ENCODE measurements at regions not wholly inside any gene's neighbourhood (a gene's known extent, or its start where the extent isn't known, plus 50 kb on each side); places are given as distances from the start of the nearest gene placed in this dataset.
A peak's percentile ranks its signal among the peaks of the same experiment; 100 is the strongest.

DNA sequence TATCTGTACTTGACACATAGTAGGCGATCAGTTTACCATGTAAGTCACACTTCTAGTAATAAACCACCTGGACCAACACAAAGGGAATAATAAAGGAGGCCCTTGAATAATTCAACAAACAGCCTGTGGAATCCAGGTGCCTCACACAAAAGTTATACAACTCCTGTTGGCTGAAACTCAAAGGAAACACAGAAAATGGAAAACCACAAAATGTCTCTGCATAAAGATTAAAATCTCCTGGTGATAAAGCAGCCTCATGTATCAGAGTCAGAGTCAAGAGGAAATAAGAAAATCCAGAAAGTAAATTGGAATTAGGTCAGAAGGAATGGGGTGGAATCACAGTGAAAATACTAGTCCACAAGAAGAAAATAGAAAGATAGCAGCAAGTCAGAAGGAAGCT, 592.5 kb downstream of the NPHP4 start:
- in situ Hi-C loops (cut with HindIII; ENCODE audit: low sequenced_read_pairs) = no loop called here

DNA sequence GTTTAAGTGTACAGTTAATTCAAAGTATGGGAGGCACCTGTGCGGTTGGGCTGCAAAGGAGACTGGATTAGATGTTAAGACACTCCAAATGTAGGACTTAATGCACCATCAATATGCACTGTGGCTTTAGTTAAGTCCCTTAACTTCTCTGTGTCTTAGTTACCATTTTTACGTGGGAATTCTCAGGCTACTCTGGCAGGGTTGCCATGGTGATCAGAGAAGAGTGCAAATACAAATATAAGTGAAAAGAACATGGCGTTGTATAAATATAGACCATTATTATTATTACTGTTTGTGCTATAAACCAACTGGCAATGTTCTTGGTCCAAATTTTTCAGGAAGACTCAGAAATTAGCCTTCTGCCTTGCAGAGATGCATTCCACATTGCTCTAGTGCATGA, 595.6 kb downstream of the NPHP4 start:
- DNase-seq (ENCODE audit: low spot score) = no peak
- in situ Hi-C loops (cut with HindIII; ENCODE audit: low sequenced_read_pairs) = no loop called here

More for the DNA sequence above, 592.5 kb downstream of the NPHP4 start:
- DNase-seq (ENCODE audit: low spot score) = no peak

DNA sequence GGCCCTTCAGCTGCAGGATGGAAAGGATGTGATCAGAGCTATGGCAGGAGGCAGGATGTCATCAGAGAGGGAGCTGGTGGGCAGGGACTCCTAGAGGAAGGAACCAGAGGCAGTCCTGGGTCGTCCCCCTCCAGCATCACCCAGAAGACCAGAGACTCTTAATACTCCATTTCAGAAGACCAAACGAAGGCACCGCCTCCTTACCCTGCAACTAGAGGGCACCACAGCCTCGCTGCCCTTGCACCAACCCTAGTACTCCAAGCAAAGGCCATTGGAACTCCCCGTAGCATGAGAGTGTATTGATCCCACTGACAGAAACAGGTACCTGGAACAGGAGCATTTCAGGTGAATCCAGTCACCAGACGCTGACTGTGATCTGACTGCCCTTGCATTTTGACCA, 598.1 kb downstream of the NPHP4 start:
- in situ Hi-C loops (cut with HindIII; ENCODE audit: low sequenced_read_pairs) = no loop called here

DNA sequence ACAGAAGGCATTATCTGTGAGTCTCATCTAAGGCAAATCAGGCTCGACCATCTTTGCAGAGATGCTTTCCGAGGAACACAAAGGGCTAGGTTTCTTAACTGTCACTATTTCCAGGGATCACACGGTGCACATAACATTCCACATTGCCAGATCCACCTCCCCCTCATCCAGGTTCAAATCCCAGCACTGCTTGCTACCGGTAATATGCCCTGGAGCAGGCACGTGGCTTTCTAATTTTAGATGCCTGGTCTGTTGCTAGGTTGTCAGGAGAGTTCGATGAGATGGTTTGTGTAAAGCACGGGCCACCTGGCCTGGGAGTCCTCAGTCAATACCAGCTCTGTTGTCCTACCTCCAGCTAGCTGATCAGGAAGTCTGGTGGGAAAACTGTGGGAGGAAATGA, 598.6 kb downstream of the NPHP4 start:
- in situ Hi-C loops (cut with HindIII; ENCODE audit: low sequenced_read_pairs) = no loop called here
- DNase-seq (ENCODE audit: low spot score) = no peak

More for the DNA sequence above, 598.1 kb downstream of the NPHP4 start:
- DNase-seq (ENCODE audit: low spot score) = no peak

DNA sequence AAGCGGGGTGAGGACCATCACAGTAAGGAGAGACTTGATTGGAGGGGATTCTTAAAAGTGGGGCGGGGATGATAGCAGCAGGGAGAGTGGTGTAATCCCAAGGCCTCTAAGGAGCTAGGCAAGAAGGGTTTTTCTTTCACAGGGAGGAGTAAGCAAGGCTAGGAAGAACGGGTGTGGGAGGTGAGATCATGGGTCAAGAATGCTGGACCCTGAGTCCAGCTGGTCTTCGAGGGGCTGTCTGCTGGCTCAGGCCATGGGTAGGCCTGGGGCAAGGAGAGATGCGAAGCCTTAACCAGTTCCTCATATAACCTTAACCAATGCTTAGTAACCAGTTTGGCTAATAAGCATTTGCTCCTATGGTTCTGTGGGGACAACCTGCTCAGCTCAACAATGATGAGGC, 599.1 kb downstream of the NPHP4 start:
- in situ Hi-C loops (cut with HindIII; ENCODE audit: low sequenced_read_pairs) = no loop called here
- no peak for DNase-seq (ENCODE audit: low spot score)

DNA sequence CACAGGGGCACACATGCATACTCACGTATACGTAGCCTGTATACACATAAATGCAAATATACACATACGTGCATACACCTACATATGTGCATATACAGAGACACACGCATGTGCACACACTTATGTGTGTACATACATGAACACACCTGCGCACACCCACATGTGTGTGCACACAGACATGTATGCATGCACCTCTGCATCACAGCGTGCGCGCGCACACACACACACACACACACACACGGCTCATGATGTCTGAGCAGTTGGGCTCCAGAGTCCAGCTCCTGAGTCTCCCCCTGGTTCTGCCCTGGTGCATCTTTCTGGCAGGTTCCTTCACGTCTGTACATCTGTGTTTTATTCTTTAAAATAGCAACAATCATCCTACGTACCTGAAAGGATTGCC, 600.5 kb downstream of the NPHP4 start:
- DNase-seq (ENCODE audit: low spot score) = no peak
- in situ Hi-C loops (cut with HindIII; ENCODE audit: low sequenced_read_pairs) = no loop called here

DNA sequence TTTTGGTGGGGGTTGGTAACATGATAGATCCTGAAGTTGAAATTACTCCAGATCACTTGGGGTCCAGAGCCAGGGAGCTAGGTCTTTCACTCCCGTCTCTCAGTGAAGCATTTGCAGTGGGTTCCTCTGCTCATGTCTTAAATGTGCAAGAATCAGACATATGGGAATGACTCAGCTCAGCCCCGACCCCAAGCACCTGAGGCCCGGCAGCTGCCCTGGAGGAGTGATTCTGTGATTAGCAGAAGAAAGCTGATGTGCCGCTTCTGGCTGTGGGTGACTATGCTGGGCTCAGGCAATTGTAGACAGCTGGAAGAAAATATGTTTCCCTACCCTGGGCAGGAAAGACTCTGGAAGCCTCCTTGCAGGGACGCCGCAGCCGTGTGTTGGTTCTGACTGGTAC, 601.7 kb downstream of the NPHP4 start:
- in situ Hi-C loops (cut with HindIII; ENCODE audit: low sequenced_read_pairs) = no loop called here

DNA sequence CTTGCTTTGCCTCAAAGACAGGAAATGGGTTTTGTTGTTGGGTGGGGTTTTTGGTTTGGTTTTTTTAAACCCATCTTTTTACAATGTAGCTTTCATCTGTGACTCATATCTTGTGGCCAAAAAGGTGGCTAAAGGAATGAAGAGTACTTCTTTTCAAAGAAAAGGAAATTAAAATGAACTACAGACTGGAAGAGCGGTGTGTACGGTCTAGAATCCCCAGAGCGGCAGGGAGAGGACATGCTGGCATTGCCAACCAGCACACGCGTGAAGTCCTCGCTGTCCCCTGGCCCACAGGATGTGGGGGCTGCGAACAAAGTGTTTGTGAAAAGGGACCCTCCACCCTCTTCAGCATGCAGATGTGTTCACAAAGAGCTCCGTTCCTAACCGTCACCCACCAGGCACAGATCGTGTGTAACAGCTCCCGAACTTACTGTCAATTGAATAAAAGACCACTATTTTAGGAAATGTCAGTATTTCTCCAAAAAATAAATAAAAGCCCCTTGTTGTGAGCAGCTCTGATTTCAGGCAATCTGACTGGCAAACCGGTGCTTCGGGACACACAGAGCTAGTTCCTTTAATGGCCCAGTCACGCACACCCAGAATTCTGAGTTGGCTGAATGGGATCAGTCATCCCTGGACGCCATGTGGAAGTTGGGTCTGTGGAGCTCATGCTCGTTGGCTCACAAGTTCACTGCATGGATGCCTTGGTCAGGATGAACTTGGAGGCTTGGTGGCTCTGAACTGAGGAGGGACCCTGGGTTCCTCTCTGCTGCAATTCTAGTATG, 602.9 kb downstream of the NPHP4 start:
- in situ Hi-C loops (cut with HindIII; ENCODE audit: low sequenced_read_pairs) = no loop called here
- DNase-seq (ENCODE audit: low spot score) = no peak

More for the DNA sequence above, 601.7 kb downstream of the NPHP4 start:
- no peak for DNase-seq (ENCODE audit: low spot score)

DNA sequence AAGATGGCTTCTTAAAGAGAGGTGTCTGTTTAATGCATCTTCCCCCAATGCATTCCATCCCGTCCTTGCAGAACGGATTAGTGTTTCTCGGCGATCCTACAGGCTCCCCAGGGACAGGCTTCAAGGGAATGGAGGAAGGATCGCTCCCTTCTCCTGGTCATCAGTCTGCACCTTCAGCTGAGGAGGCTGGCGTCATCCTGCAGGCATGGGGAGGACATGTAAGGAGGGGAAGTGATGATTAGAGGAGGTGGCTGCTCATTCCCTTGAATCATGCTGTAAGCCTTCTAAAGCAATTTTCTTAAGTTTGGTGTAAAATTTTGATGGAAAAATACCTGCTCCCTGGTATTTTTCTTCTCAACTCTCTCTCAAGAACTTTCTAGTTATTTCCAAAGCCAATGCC, 603.6 kb downstream of the NPHP4 start:
- in situ Hi-C loops (cut with HindIII; ENCODE audit: low sequenced_read_pairs) = no loop called here
- no peak for DNase-seq (ENCODE audit: low spot score)

DNA sequence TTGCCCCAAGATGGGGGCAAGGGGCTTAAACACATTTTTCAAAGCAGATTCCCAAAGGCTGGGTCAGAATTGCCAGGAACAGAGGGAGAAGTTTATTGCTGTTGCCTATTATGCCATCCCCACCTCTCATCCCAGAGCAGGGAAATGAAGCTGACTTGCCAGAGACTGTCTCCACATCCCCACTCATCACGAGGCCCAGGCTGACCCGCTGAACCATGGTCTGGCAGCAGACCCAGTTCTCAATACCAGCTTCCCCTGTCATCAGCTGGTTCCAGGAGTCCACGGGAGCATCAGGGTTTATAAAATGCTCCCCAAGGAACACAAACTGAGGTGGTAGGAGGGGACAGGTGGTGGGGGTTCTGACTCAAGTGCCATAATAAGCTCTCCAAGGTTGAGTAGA, 605.9 kb downstream of the NPHP4 start:
- in situ Hi-C loops (cut with HindIII; ENCODE audit: low sequenced_read_pairs) = no loop called here

DNA sequence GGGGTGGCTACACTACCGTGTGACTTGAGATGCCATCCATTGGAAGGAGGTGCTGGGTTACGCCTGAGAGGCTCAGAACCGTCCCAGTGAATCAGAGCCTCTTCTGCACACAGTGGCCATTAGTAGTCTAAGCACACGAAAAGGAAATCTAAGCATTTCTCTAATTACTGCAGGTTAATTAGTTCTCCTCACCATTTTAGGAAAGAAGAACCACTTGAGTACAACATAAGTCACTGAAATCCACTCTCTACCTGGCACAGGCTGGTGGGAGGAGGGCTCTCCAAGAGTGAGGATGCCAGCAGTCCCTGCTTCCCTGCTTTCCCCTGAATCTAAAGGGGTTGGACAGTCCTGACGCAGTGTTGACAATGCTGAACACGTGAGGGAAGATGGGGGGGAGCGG, 606.3 kb downstream of the NPHP4 start:
- no peak for DNase-seq (ENCODE audit: low spot score)
- in situ Hi-C loops (cut with HindIII; ENCODE audit: low sequenced_read_pairs) = no loop called here

More for the DNA sequence above, 605.9 kb downstream of the NPHP4 start:
- no peak for DNase-seq (ENCODE audit: low spot score)

DNA sequence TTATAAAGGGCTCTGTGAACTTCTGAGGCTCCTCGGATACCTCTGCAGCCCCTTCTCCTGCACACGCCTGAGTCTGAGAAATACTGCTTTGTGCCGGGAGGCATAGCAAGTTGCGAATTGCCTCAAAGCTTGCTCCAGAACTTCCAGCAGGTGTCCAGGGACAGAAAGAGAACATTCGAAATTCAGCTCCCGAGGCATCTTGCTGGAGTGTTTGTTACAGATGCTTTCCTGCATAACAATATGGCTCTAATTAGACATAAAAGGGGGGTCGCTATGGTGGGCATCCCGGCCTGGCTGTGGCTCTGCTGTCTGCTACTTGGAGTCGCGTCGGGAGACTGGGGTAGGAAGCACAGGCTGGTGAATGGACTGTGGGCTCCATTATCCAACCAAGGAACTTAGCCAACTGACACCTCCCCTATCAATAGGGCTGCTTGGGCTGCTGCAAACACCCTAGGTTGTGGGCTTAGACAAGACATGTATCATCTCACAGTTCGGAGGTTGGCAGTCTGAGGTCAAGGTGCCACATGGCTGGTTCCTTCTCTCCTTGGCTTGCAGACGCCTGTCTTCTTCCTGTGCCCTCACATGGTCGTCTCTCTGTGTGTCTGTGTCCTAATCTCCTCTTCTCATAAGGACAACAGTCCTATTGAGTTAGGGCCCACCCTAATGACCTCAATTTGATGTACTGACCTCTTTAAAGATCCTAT, 607.0 kb downstream of the NPHP4 start:
- DNase-seq (ENCODE audit: low spot score) = no peak
- in situ Hi-C loops (cut with HindIII; ENCODE audit: low sequenced_read_pairs) = no loop called here

DNA sequence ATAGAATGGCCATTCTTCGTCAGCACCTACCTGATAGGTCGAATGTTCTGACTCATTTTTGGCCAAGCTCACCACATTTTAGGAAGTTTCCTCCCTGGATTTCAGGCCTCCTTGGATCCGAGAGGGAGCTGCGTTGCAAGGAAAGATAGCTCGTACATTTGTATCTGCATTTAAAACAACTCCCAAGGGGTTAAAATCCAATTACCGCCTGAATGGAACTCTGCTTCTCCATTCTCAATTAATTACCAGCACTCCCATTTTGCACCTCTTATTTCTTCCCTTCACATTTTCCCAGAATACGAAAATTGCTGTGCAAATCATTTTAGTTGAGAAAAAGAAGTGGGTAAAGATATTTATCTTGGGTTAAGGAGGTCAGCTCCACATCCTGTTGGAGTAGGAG, 610.7 kb downstream of the NPHP4 start:
- no peak for DNase-seq (ENCODE audit: low spot score)

DNA sequence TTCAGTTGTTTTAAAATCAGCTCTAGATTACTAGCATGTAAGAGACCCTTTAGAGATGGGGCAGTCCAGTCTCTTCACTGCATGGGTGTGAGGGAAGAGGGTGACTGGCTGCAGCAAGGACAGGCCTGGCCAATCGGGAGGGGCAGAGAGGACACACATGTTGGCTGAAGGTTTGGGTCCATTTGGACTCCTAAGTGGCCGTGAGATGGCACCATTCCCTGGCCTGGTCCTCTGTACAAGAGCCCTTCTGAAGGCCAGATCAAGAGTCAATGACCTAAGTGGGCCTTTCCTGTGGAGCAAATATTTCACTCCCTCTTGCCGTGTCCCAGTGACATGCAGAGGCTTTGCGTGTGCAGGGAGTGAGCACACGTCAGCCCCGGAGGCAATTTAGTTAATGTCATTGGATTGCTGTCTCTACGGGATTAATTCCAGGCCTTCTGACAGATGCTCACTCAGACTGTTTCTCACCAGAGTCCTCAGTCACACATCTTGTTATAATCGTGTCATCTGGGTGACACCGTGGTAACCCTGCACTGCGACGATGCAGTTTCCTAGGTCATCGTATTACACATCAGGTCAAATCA, 613.0 kb downstream of the NPHP4 start:
- DNase-seq (ENCODE audit: low spot score) = no peak

More for the DNA sequence above, 610.7 kb downstream of the NPHP4 start:
- in situ Hi-C loops (cut with HindIII; ENCODE audit: low sequenced_read_pairs) = no loop called here

DNA sequence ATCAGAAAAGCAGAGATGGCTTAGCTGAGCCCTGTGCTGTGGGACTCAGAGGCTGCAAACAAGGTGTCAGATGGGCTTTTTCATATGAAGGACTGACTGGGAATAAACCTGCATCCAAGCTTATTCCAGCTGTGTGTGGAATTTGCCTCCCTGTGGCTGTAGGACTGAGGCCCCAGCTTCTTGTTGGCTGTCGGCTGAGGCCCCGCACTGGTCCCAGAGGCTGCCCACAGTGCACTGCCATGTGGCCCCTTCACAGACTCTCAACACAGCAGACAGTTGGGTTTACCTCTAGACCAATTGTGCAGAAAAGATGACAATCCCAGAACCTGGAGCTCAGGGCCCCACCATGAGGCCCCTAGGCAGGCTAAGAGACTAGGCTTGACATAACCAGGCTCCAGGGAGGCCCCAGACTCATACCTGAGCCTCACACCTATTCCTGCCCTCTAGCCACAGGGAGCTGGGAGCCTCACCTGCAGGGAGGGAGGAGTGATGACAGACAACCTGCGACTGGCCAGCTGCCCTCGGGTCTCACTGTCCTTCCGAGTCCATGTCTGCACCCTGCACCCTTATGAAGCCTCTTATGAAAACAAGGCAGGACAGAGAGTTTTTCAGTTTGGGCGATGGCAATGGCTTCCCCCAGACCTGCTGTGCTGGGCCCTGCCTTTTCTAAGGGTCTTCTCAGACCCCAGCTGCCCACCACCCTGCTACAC, 615.5 kb downstream of the NPHP4 start:
- in situ Hi-C loops (cut with HindIII; ENCODE audit: low sequenced_read_pairs) = no loop called here
- DNase-seq (ENCODE audit: low spot score) = no peak

More for the DNA sequence above, 613.0 kb downstream of the NPHP4 start:
- in situ Hi-C loops (cut with HindIII; ENCODE audit: low sequenced_read_pairs) = no loop called here

DNA sequence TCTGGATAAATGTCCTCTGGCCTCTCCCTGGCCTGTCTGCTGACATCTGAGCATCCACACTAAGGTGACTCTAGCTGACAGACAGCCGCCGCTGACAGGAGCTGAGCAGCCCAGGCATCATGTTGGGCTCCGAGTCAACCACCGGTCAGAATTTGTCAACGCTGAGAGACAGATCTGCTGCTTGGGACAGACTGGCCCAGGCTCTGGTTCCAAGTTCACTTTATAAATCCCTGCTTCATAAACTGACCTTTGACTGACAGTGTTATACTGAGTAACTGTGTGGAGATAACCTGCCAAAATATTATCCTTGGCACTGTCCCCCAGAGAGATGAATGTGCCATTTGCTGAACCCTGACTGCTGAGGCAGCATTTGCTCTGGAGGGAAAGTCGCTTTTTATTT, 616.7 kb downstream of the NPHP4 start:
- no peak for DNase-seq (ENCODE audit: low spot score)
- in situ Hi-C loops (cut with HindIII; ENCODE audit: low sequenced_read_pairs) = no loop called here

DNA sequence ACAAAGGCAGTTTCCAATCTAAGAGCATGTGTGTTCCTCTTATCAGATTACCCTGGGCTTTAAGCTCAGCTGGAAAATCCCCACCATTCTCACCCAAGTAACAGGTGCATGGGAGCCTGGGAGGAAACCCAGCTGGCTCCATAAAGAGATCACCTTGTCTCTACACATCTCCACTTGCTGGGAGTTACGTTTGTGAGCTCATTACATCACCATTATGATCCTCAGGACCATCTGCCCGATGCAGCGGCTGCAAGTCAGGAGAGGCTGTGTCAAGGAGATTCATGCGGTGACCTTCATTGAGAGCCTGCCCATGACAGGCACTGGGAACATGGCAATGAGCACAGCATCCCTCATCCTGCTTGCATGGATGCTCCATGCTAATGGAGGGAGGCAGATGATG, 618.0 kb downstream of the NPHP4 start:
- in situ Hi-C loops (cut with HindIII; ENCODE audit: low sequenced_read_pairs) = no loop called here
- peak; percentile 3 for DNase-seq (ENCODE audit: low spot score)

DNA sequence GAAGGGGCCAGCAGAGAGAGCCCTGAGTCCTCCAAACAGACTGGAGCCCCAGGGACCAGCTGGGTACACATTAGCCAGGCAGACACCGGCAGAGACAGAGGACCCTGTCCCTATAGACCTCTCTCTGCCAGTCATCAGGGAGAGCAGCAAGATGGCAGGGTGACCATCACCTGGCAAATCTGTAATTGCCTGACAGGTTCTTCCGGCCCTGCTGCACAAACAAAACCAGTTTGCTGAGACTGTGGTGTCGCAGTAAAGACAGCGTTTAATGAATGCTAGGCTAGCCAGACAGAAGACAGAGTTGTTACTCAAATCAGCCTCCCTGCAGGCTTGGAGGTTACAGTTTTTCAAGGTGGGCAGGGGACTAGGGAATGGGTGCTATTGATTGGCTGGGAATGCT, 618.9 kb downstream of the NPHP4 start:
- no peak for DNase-seq (ENCODE audit: low spot score)
- in situ Hi-C loops (cut with HindIII; ENCODE audit: low sequenced_read_pairs) = no loop called here

DNA sequence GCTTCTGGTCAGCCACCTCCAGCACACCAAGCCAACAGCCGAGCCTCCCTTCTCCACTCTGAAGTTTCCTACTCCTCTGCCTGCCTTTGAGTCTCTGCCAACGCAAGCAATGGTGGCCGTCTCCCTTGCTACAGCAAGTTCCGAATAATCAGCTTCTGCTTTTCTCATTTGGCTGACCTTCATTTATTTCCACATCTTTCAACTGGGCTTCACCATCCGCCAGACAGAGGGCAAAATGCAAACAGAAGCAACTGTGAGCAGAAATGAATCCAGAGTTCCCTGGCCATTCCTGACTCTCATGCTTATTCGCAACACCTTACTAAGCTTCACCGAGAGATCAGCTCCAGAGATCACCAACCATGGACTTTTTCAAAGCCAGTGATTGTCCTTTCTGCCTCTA, 621.0 kb downstream of the NPHP4 start:
- in situ Hi-C loops (cut with HindIII; ENCODE audit: low sequenced_read_pairs) = no loop called here
- no peak for DNase-seq (ENCODE audit: low spot score)

DNA sequence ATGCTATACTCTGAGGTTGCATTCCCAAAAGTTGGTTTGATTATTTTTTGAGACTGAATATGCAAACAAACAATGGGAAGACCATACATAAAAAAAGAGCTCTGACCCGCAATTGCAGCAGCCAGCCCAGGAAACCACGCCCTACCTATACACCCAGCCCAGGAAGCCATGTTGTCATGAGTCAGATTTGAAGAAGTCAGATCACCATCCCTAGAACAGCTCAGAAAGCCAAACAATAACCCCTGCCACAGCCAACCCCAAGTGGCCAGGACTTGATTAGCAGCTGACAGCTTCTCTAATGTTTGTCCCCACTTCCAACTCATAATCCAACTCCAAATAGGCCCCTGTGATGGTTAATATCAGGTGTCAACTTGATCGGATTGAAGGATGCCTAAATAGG, 621.9 kb downstream of the NPHP4 start:
- DNase-seq (ENCODE audit: low spot score) = no peak
- in situ Hi-C loops (cut with HindIII; ENCODE audit: low sequenced_read_pairs) = no loop called here

All from G401 (cell line).